Karpas-422 (cell line): ENCODE measurements at regions not wholly inside any gene's neighbourhood (a gene's known extent, or its start where the extent isn't known, plus 50 kb on each side); places are given as distances from the start of the nearest gene placed in this dataset.

Experiments
- DNase-seq: peaks from one replicate; pipeline ENCODE4 v3.0.0-alpha.2; 2015
- H2AFZ ChIP-seq: fragments of 200-600 bp; sonication (generic); 2 replicates; pipeline ENCODE4 v1.6.1; 2014; ENCODE audit warnings: antibody characterized with exemption, low read length, mixed read lengths
- H3K27ac ChIP-seq: fragments of 200-600 bp; sonication (generic); 2 replicates; pipeline ENCODE4 v1.5.1; 2014; ENCODE audit warnings: mild to moderate bottlenecking, low read length, moderate library complexity
- H3K27me3 ChIP-seq: fragments of 200-600 bp; sonication (generic); 2 replicates; pipeline ENCODE4 v1.6.1; 2014; ENCODE audit warnings: low read length, mixed read lengths
- H3K36me3 ChIP-seq: fragments of 200-600 bp; sonication (generic); 2 replicates; pipeline ENCODE4 v1.6.1; 2014; ENCODE audit warnings: low read length, mixed read lengths; ENCODE audit not compliant: insufficient read depth
- H3K4me1 ChIP-seq: fragments of 200-600 bp; sonication (generic); 2 replicates; pipeline ENCODE4 v1.6.1; 2014; ENCODE audit warnings: mild to moderate bottlenecking, low read length, mixed read lengths
- H3K4me2 ChIP-seq: fragments of 200-600 bp; sonication (generic); 2 replicates; pipeline ENCODE4 v1.6.1; 2014; ENCODE audit warnings: low read length, low read depth, mild to moderate bottlenecking; ENCODE audit not compliant: poor library complexity, severe bottlenecking
- H3K4me3 ChIP-seq: fragments of 200-600 bp; sonication (generic); 2 replicates; pipeline ENCODE4 v1.5.1; 2014; ENCODE audit warnings: mild to moderate bottlenecking, antibody characterized with exemption, low read length, mixed read lengths
- H3K79me2 ChIP-seq: fragments of 200-600 bp; sonication (generic); 2 replicates; pipeline ENCODE4 v1.6.1; 2014; ENCODE audit warnings: mild to moderate bottlenecking, low read length, mixed read lengths
- H3K9ac ChIP-seq: fragments of 200-600 bp; sonication (generic); 2 replicates; pipeline ENCODE4 v1.6.0; 2014; ENCODE audit warnings: low read length
- H3K9me2 ChIP-seq: fragments of 200-600 bp; sonication (generic), shearing (Covaris generic); replicated peaks from 2 replicates; pipeline ENCODE4 v1.6.0; 2014; ENCODE audit warnings: mild to moderate bottlenecking, low read length, moderate library complexity; ENCODE audit not compliant: insufficient read depth
- H3K9me3 ChIP-seq: fragments of 300-700, 200-600 bp; sonication (generic); 2 replicates; pipeline ENCODE4 v1.6.1; 2014; ENCODE audit warnings: low read length, mixed read lengths
- H4K20me1 ChIP-seq: fragments of 200-600 bp; sonication (generic); 2 replicates; pipeline ENCODE4 v1.6.1; 2014; ENCODE audit warnings: mild to moderate bottlenecking, antibody characterized with exemption, low read length, low read depth; ENCODE audit not compliant: insufficient read depth

DNA sequence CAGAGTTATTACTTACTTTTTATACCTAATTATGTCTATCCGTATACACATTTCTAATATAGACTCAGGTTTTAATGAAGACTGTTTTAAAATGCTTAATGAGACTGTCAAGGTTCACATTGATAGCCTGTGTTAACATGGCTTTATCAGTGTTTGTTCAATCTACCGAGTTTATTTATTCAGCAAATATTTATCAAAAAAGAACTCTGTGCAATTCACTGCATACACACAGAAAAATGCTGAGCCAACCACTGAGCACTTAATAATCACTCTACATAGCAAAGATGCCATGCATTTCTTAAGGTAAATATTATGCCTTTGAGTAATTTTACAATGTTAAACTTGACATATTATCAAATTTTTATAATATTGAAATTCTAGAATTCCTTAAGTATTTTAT lies 428.2 kb downstream of the ANXA1 start:
- H3K9ac ChIP-seq = no peak overlapping the region
- H3K27me3 ChIP-seq = no peaks in the 10 kb centered on the region
- no peaks in the 10 kb centered on the region for H3K36me3 ChIP-seq
- H3K9me3 ChIP-seq = peaks cover 6% of the 10 kb centered on the region; the same call in 1 of the 2 replicates
- no peak overlapping the region for H3K4me3 ChIP-seq
- no peaks in the 10 kb centered on the region for H4K20me1 ChIP-seq
- no peaks in the 10 kb centered on the region for H3K4me1 ChIP-seq
- H2AFZ ChIP-seq = no peak overlapping the region
- H3K9me2 ChIP-seq = no peaks in the 10 kb centered on the region
- no peak overlapping the region for H3K4me2 ChIP-seq
- H3K79me2 ChIP-seq = no peaks in the 10 kb centered on the region
- no peak overlapping the region for H3K27ac ChIP-seq
- no peak for DNase-seq

DNA sequence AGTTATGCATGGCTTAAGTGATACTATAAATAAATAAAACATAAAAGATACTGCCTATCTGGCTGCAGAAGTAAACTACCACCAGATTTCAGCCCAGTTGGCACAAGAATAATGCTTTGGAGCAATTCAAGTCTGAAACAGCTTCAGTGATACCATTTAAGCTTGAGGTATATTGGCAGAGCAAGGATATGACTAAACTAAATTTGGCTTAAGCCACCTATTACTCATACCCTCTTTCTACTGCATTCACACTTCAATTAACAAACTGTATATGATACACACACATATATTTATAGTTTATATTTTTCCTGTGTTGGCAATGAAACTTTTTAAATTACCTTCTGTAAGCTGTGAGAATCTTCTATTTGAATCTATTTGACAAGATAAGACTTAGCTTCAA lies 431.9 kb downstream of the ANXA1 start:
- H3K4me2 ChIP-seq = no peak overlapping the region
- H3K9me2 ChIP-seq = no peaks in the 10 kb centered on the region
- no peak overlapping the region for H2AFZ ChIP-seq
- H3K9me3 ChIP-seq = no peaks in the 10 kb centered on the region; the same call in 1 of the 2 replicates
- H3K36me3 ChIP-seq = no peaks in the 10 kb centered on the region
- no peaks in the 10 kb centered on the region for H3K4me1 ChIP-seq
- no peak overlapping the region for H3K9ac ChIP-seq
- no peaks in the 10 kb centered on the region for H4K20me1 ChIP-seq
- no peaks in the 10 kb centered on the region for H3K79me2 ChIP-seq
- DNase-seq = no peak
- no peaks in the 10 kb centered on the region for H3K27me3 ChIP-seq
- H3K4me3 ChIP-seq = no peak overlapping the region
- H3K27ac ChIP-seq = no peak overlapping the region

DNA sequence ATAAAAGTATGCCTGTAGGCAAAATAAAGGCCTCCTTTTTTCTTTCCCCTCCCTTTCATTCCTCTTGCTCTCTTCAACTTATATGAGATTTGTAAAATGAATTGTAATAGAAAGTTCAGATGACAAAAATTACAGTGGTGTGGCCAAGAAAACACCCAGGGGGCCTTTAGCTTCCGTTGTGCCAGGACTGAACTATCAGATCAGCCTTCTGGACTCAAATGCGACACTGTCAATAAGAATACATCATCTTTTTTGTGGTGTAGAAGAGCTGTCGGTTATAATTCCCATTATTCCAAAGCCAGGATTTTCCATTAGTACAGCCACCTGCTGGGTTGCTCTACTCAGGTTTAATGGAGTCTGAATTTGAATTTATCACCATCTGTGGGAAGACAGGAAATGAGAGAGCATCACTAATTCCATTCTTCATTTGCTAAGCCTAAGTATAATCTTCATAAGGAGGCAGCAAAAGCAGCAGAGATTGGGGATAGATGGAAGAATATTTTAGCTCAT lies 443.4 kb downstream of the ANXA1 start:
- DNase-seq = no peak
- Histone ChIP-seq H3K79me2 (no peaks in the 10 kb centered on the region), H4K20me1 (no peaks in the 10 kb centered on the region)

DNA sequence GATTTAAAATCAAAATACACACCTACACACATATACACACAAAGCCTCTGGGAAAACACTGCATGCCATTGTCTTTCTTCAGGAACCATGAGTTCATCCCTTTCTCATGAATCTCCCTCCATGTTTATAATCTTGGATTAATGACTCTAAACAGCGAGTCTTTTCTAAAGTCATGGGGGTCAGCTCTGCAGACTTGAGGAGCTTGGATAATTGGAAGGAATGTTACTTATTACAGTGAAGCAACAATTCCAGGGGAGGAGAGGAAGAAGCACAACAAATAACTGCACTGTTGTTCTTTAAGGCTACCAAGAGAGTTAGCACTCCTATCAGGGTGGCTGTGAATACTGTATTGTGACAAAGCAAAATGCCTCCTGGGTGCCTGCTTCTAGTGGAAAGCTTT lies 444.7 kb downstream of the ANXA1 start:
- H3K9me3 ChIP-seq = no peaks in the 10 kb centered on the region
- H3K4me1 ChIP-seq = no peaks in the 10 kb centered on the region
- DNase-seq = no peak
- no peak overlapping the region for H2AFZ ChIP-seq
- no peak overlapping the region for H3K9ac ChIP-seq
- no peak overlapping the region for H3K4me2 ChIP-seq
- H3K9me2 ChIP-seq = no peaks in the 10 kb centered on the region
- no peaks in the 10 kb centered on the region for H4K20me1 ChIP-seq
- no peak overlapping the region for H3K27ac ChIP-seq
- H3K4me3 ChIP-seq = no peak overlapping the region
- no peaks in the 10 kb centered on the region for H3K79me2 ChIP-seq
- no peaks in the 10 kb centered on the region for H3K36me3 ChIP-seq
- H3K27me3 ChIP-seq = no peaks in the 10 kb centered on the region

More for the DNA sequence above, 443.4 kb downstream of the ANXA1 start:
- H3K27ac ChIP-seq = no peak overlapping the region
- no peak overlapping the region for H2AFZ ChIP-seq
- H3K4me2 ChIP-seq = no peak overlapping the region
- no peaks in the 10 kb centered on the region for H3K27me3 ChIP-seq
- H3K4me1 ChIP-seq = no peaks in the 10 kb centered on the region
- H3K9me2 ChIP-seq = no peaks in the 10 kb centered on the region
- no peak overlapping the region for H3K4me3 ChIP-seq
- H3K9me3 ChIP-seq = no peaks in the 10 kb centered on the region
- no peaks in the 10 kb centered on the region for H3K36me3 ChIP-seq
- H3K9ac ChIP-seq = no peak overlapping the region

DNA sequence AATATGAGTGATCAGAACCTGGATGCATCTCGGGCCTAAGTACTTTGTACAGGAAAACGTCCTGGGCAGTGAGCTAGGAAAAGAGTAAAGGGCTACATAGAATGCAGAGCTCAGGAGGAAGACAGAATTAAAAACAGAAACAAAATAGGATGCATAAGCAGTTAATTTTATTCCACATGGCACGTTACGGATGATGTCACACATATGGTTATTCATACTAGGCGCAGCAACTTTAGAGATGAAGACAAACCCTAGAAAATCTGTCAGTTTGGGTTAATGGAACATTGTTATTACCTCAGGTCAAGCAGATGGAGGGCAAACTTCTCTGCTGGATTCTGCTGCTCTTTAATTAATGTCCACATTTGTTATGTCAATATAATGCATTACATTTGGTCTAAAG lies 445.4 kb downstream of the ANXA1 start:
- Histone ChIP-seq H3K4me2 (no peak overlapping the region), H3K27me3 (no peaks in the 10 kb centered on the region), H3K36me3 (no peaks in the 10 kb centered on the region), H3K4me3 (no peak overlapping the region), H3K9me3 (no peaks in the 10 kb centered on the region), H3K27ac (no peak overlapping the region), H3K9me2 (no peaks in the 10 kb centered on the region), H3K9ac (no peak overlapping the region), H2AFZ (no peak overlapping the region), H4K20me1 (no peaks in the 10 kb centered on the region), H3K79me2 (no peaks in the 10 kb centered on the region), H3K4me1 (no peaks in the 10 kb centered on the region)
- no peak for DNase-seq

DNA sequence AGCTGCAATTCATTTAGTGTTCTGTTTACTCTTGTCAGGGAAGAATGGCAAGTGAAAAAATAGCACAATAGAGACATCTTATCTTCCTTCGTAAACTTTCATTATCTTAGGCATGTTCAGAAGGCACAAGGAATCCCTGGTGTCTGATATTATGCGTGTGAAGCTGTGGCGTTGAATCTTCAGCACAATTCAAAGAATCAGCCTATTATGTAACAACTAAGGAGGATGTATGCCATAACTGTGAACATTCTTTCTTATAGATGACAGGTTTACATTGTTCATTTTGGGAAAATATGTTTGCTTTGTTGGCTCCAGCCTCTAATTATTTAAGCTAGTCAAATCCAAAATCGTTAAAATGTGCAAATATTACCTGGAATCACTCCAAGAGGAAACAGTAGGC lies 446.1 kb downstream of the ANXA1 start:
- Histone ChIP-seq H3K4me2 (no peak overlapping the region), H3K79me2 (no peaks in the 10 kb centered on the region), H3K9ac (no peak overlapping the region), H4K20me1 (no peaks in the 10 kb centered on the region), H3K4me1 (no peaks in the 10 kb centered on the region), H3K9me3 (no peaks in the 10 kb centered on the region), H2AFZ (no peak overlapping the region), H3K36me3 (no peaks in the 10 kb centered on the region), H3K4me3 (no peak overlapping the region), H3K27ac (no peak overlapping the region), H3K27me3 (no peaks in the 10 kb centered on the region), H3K9me2 (no peaks in the 10 kb centered on the region)
- no peak for DNase-seq

DNA sequence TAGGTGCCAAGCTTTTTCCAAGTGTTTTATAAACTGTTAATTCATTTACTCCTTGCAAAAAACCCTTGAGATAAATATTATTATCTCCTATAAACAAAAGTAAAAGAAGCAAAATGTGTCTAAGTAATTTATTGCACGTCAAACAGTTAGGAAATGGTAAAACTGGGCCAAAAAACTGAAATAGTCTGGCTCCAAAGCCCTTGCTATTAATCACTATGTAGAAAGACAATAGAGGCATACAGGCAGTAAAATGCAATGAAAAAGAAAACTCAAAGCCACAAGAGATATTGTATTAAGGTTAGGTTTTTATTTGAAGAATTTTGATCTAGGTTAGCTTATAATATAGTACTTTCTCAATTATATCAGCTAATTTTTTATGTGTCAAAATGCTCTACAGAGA lies 457.7 kb downstream of the ANXA1 start:
- no peak overlapping the region for H3K27ac ChIP-seq
- H3K4me2 ChIP-seq = no peak overlapping the region
- no peak overlapping the region for H2AFZ ChIP-seq
- no peaks in the 10 kb centered on the region for H3K4me1 ChIP-seq
- no peaks in the 10 kb centered on the region for H3K36me3 ChIP-seq
- H3K9me3 ChIP-seq = peaks cover 12% of the 10 kb centered on the region
- no peaks in the 10 kb centered on the region for H3K79me2 ChIP-seq
- H3K27me3 ChIP-seq = no peaks in the 10 kb centered on the region
- H3K4me3 ChIP-seq = no peak overlapping the region
- DNase-seq = no peak
- 0 out of 2 replicates have a peak, but pooled peaks cover 4% of the 10 kb centered on the region for H3K9me2 ChIP-seq
- no peak overlapping the region for H3K9ac ChIP-seq
- no peaks in the 10 kb centered on the region for H4K20me1 ChIP-seq

DNA sequence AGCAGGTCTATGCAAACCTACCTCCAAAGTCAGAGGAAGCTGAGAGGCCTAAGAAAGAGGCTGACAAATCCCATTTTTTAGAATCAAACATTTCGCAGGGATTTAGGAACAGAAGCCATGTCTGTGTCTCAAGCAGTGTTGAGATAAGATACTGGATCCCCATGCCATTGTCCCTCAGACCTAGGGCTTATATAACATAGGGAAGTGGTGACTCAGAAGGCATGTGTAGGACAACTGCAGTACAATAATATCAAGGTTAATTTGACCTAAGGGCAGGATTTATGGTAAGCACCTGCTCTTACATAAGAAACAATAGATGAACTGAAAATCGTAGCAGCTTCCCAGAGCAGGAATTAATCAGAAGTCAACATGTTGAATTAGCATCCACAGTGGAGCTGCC lies 459.4 kb downstream of the ANXA1 start:
- H3K4me1 ChIP-seq = no peaks in the 10 kb centered on the region
- H3K9ac ChIP-seq = no peak overlapping the region
- H3K4me2 ChIP-seq = no peak overlapping the region
- H3K9me2 ChIP-seq = 0 out of 2 replicates have a peak, but pooled peaks cover 4% of the 10 kb centered on the region
- H3K79me2 ChIP-seq = no peaks in the 10 kb centered on the region
- H3K27me3 ChIP-seq = no peaks in the 10 kb centered on the region
- no peak for DNase-seq
- no peak overlapping the region for H2AFZ ChIP-seq
- H3K9me3 ChIP-seq = peaks cover 12% of the 10 kb centered on the region
- no peaks in the 10 kb centered on the region for H4K20me1 ChIP-seq
- no peak overlapping the region for H3K4me3 ChIP-seq
- no peak overlapping the region for H3K27ac ChIP-seq
- H3K36me3 ChIP-seq = no peaks in the 10 kb centered on the region
